ENCODE measurements at regions not wholly inside any gene's neighbourhood (a gene's known extent, or its start where the extent isn't known, plus 50 kb on each side); places are given as distances from the start of the nearest gene placed in this dataset.

GRCh38 chr10:80814147-80814652 lies 276.5 kb downstream of the SH2D4B start:
- no peak for TF ChIP-seq CTCF (IDR thresholded peaks at IDR 0.05)
- no peak for TF ChIP-seq POLR2A (IDR thresholded peaks at IDR 0.05)
